Gastroesophageal sphincter (tissue), 3 donors: ENCODE measurements at regions not wholly inside any gene's neighbourhood (a gene's known extent, or its start where the extent isn't known, plus 50 kb on each side); places are given as distances from the start of the nearest gene placed in this dataset.

Source experiments
- EP300 ChIP-seq: sonication (generic); formaldehyde crosslinking; IDR thresholded peaks from one replicate; pipeline ENCODE4 v1.6.1; 2017; ENCODE audit warnings: antibody characterized with exemption, mild to moderate bottlenecking
- TF ChIP-seq, protein P1 (sequence below), 4 experiments: fragments of 200-600 bp in 2 of 4; fragments of 450-650 bp in 2 of 4; sonication (generic) in 1 of 4; IDR thresholded peaks; one replicate each; pipeline ENCODE4 v1.5.1; 2017 to 2019; ENCODE audit warnings: antibody characterized with exemption in 4 of 4, mild to moderate bottlenecking in 2 of 4, moderate library complexity in 2 of 4

DNA sequence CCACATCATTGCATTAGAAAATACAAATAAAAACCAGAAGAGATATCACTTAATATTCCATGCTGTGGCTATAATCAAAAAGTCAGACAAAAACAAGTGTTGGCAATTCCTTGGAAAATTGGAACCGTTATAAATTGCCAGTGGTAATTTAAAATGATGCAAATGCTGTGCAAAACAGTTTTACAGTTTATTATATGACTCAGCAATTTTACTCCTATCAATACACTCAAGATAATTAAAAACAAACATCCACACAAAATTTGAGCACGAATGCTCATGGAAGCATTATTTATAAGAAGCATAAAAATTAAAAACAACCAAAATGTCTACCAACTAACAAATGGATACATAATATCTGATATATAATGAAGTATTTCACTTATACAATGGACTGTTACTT lies 728.8 kb downstream of the CBLN2 start:
- TF ChIP-seq, protein P1, sequence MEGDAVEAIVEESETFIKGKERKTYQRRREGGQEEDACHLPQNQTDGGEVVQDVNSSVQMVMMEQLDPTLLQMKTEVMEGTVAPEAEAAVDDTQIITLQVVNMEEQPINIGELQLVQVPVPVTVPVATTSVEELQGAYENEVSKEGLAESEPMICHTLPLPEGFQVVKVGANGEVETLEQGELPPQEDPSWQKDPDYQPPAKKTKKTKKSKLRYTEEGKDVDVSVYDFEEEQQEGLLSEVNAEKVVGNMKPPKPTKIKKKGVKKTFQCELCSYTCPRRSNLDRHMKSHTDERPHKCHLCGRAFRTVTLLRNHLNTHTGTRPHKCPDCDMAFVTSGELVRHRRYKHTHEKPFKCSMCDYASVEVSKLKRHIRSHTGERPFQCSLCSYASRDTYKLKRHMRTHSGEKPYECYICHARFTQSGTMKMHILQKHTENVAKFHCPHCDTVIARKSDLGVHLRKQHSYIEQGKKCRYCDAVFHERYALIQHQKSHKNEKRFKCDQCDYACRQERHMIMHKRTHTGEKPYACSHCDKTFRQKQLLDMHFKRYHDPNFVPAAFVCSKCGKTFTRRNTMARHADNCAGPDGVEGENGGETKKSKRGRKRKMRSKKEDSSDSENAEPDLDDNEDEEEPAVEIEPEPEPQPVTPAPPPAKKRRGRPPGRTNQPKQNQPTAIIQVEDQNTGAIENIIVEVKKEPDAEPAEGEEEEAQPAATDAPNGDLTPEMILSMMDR (IDR thresholded peaks at IDR 0.05): no peak
- TF ChIP-seq EP300: no peak
